Bone marrow (tissue), 2 donors: ENCODE measurements at regions not wholly inside any gene's neighbourhood (a gene's known extent, or its start where the extent isn't known, plus 50 kb on each side); places are given as distances from the start of the nearest gene placed in this dataset.

ENCODE experiments used
- DNase-seq, 2 donors: peaks; one replicate each; lab custom pipeline; 2025; lab: John Stamatoyannopoulos, UW

GRCh38 chr4:189377569-189377968 lies 563.1 kb upstream of the FRG1 start:
- DNase-seq: no peak

GRCh38 chr4:189385098-189385497 lies 555.6 kb upstream of the FRG1 start:
- no peak for DNase-seq

GRCh38 chr4:189385579-189385978 lies 555.1 kb upstream of the FRG1 start:
- no peak for DNase-seq

GRCh38 chr4:189396435-189396834 lies 544.2 kb upstream of the FRG1 start:
- DNase-seq: no peak

GRCh38 chr4:189404271-189404670 lies 536.4 kb upstream of the FRG1 start:
- DNase-seq: no peak

- no peak for DNase-seq
Observed at GRCh38 chr4:189409158-189409557, 531.5 kb upstream of the FRG1 start.

- no peak for DNase-seq
Observed at GRCh38 chr4:189414021-189414420, 526.7 kb upstream of the FRG1 start.

- DNase-seq: no peak
Observed at GRCh38 chr4:189420572-189420971, 520.1 kb upstream of the FRG1 start.

GRCh38 chr4:189436207-189436606 lies 504.5 kb upstream of the FRG1 start:
- DNase-seq: no peak

GRCh38 chr4:189440716-189441115 lies 500.0 kb upstream of the FRG1 start:
- no peak for DNase-seq

GRCh38 chr4:189443341-189443740 lies 497.3 kb upstream of the FRG1 start:
- DNase-seq: no peak

GRCh38 chr4:189445613-189446012 lies 495.1 kb upstream of the FRG1 start:
- no peak for DNase-seq

GRCh38 chr4:189463734-189464133 lies 476.9 kb upstream of the FRG1 start:
- DNase-seq: no peak

- no peak for DNase-seq
Observed at GRCh38 chr4:189494407-189494806, 446.3 kb upstream of the FRG1 start.

- DNase-seq: no peak
Observed at GRCh38 chr4:189497516-189497915, 443.2 kb upstream of the FRG1 start.

- no peak for DNase-seq
Observed at GRCh38 chr4:189497996-189498395, 442.7 kb upstream of the FRG1 start.

- no peak for DNase-seq
Observed at GRCh38 chr4:189498457-189498856, 442.2 kb upstream of the FRG1 start.

GRCh38 chr4:189499696-189500095 lies 441.0 kb upstream of the FRG1 start:
- no peak for DNase-seq

GRCh38 chr4:189500970-189501369 lies 439.7 kb upstream of the FRG1 start:
- no peak for DNase-seq

- DNase-seq: no peak
Observed at GRCh38 chr4:189502841-189503435, 437.7 kb upstream of the FRG1 start.

- no peak for DNase-seq
Observed at GRCh38 chr4:189504220-189504619, 436.5 kb upstream of the FRG1 start.

GRCh38 chr4:189505380-189505779 lies 435.3 kb upstream of the FRG1 start:
- DNase-seq: no peak

GRCh38 chr4:189506080-189506479 lies 434.6 kb upstream of the FRG1 start:
- no peak for DNase-seq

GRCh38 chr4:189507060-189507459 lies 433.6 kb upstream of the FRG1 start:
- DNase-seq: no peak

- no peak for DNase-seq
Observed at GRCh38 chr4:189510601-189511000, 430.1 kb upstream of the FRG1 start.
